PC-9 (cell line): ENCODE measurements at regions not wholly inside any gene's neighbourhood (a gene's known extent, or its start where the extent isn't known, plus 50 kb on each side); places are given as distances from the start of the nearest gene placed in this dataset.

Source experiments
- BruUV-seq: library from RNA; stranded (reverse); fragments of 400-500 nt; replicated peaks from 2 replicates; lab custom pipeline; 2021; lab: Mats Ljungman, UMichigan
- CTCF ChIA-PET: fragments of 300-600 bp; sonication (Branson Sonifier 250); formaldehyde crosslinking; loops from one replicate; lab custom pipeline; 2022; ENCODE audit warnings: antibody characterized with exemption; lab: Charles Lee
- POLR2A ChIA-PET: fragments of 300-600 bp; sonication (Branson Sonifier 250); formaldehyde crosslinking; loops from one replicate; lab custom pipeline; 2022; ENCODE audit warnings: antibody characterized with exemption; ENCODE audit not compliant: unreplicated experiment; lab: Charles Lee
- DNase-seq, 2 experiments: peaks; one replicate each; pipeline versions ENCODE4 v3.0.0 to v3.0.0-alpha.2; 2015 to 2022; ENCODE audit warnings: mixed read lengths in 1 of 2
- H2AFZ ChIP-seq: fragments of 200-600 bp; sonication (generic); 2 replicates; pipeline ENCODE4 v1.8.1; 2017; ENCODE audit warnings: antibody characterized with exemption
- H3F3A ChIP-seq: fragments of 200-600 bp; sonication (generic); 2 replicates; pipeline ENCODE4 v1.8.1; 2017; ENCODE audit warnings: antibody characterized with exemption, mild to moderate bottlenecking, low read depth; ENCODE audit not compliant: insufficient read depth
- H3K27ac ChIP-seq: fragments of 200-600 bp; sonication (generic); 2 replicates; pipeline ENCODE4 v1.6.1; 2016; ENCODE audit warnings: mixed run types
- H3K27me3 ChIP-seq: fragments of 200-600 bp; sonication (generic); 2 replicates; pipeline ENCODE4 v1.6.1; 2016; ENCODE audit warnings: low read depth, mixed run types; ENCODE audit not compliant: insufficient read depth
- H3K36me3 ChIP-seq: fragments of 200-600 bp; sonication (generic); 2 replicates; pipeline ENCODE4 v1.6.1; 2016; ENCODE audit warnings: low read depth, mixed run types
- H3K4me1 ChIP-seq: fragments of 200-600 bp; sonication (generic); replicated peaks from 2 replicates; pipeline ENCODE4 v1.6.1; 2016; ENCODE audit warnings: mixed run types; ENCODE audit not compliant: insufficient read depth
- H3K4me2 ChIP-seq: fragments of 200-600 bp; sonication (generic); 2 replicates; pipeline ENCODE4 v1.6.1; 2017; ENCODE audit warnings: mixed run types
- H3K4me3 ChIP-seq: fragments of 200-600 bp; sonication (generic); 2 replicates; pipeline ENCODE4 v1.6.1; 2016; ENCODE audit warnings: mixed run types
- H3K79me2 ChIP-seq: fragments of 200-600 bp; sonication (generic); 2 replicates; pipeline ENCODE4 v1.6.1; 2017; ENCODE audit warnings: low read depth, mixed run types
- H3K9me2 ChIP-seq: fragments of 200-600 bp; sonication (generic); 2 replicates; pipeline ENCODE4 v1.8.1; 2017; ENCODE audit warnings: mild to moderate bottlenecking; ENCODE audit not compliant: insufficient read depth
- H3K9me3 ChIP-seq: fragments of 200-600 bp; sonication (generic); 2 replicates; pipeline ENCODE4 v1.8.1; 2016; ENCODE audit warnings: low read depth; ENCODE audit not compliant: insufficient read depth
- H4K20me1 ChIP-seq: fragments of 200-600 bp; sonication (generic); 2 replicates; pipeline ENCODE4 v1.8.1; 2017; ENCODE audit not compliant: insufficient read depth
- CTCF ChIP-seq: fragments of 200-600 bp; sonication (generic); conservative IDR thresholded peaks from 2 replicates; pipeline ENCODE4 v1.6.1; 2017; ENCODE audit warnings: mixed run types, antibody characterized with exemption, mild to moderate bottlenecking, moderate library complexity
- EZH2 ChIP-seq: fragments of 200-600 bp; sonication (generic); IDR thresholded peaks from 2 replicates; pipeline ENCODE4 v1.8.0; 2017; ENCODE audit warnings: antibody characterized with exemption, low read depth
- intact Hi-C: fragments of 100-400 bp; cut with micrococcal nuclease; formaldehyde crosslinking; loops from one replicate; pipeline ENCODE4 v1.10.0; 2022; ENCODE audit not compliant: unreplicated experiment

DNA sequence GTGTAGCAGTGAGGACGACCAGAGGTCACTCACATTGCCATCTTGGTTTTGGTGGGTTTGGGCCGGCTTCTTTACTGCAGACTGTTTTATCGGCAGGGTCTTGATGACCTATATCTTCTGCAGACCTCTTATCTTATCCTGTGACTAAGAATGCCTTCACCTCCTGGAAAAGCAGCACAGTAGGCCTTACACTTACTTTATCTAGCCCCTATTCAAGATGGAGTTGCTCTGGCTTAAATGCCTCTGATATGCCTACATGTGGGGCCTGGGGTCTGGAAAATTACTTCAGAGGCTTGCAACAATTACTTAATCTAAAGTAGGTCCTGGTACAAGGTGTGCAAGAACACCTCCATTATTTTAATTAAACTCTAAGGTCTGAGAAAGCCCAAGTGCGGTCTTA, 86.9 kb upstream of the IL12B start:
- Histone ChIP-seq H3K36me3 (no peaks in the 10 kb centered on the region), H2AFZ (no peak overlapping the region), H3K79me2 (no peaks in the 10 kb centered on the region), H3K9me2 (no peaks in the 10 kb centered on the region), H3K9me3 (no peaks in the 10 kb centered on the region), H4K20me1 (no peaks in the 10 kb centered on the region), H3K27ac (no peak overlapping the region), H3F3A (no peaks in the 10 kb centered on the region), H3K4me3 (no peak overlapping the region), H3K27me3 (no peaks in the 10 kb centered on the region), H3K4me1 (no peaks in the 10 kb centered on the region), H3K4me2 (no peak overlapping the region)
- ChIA-PET POLR2A (no interaction called here), CTCF (no interaction called here)
- DNase-seq, result no peak
- intact Hi-C loops, result no loop called here
- TF ChIP-seq CTCF (no peak), EZH2 (no peak)
- BruUV-seq, result no TSS peak

GRCh38 chr5:159419576-159419975, 89.3 kb upstream of the IL12B start:
- Histone ChIP-seq H3K4me3 (no peak overlapping the region), H3K27ac (no peak overlapping the region), H3K27me3 (no peaks in the 10 kb centered on the region), H3K9me2 (no peaks in the 10 kb centered on the region), H3K79me2 (no peaks in the 10 kb centered on the region), H3K9me3 (no peaks in the 10 kb centered on the region), H3F3A (no peaks in the 10 kb centered on the region), H3K36me3 (no peaks in the 10 kb centered on the region), H2AFZ (no peak overlapping the region), H3K4me1 (no peaks in the 10 kb centered on the region), H4K20me1 (no peaks in the 10 kb centered on the region), H3K4me2 (no peak overlapping the region)
- intact Hi-C loops, result no loop called here
- ChIA-PET POLR2A (no interaction called here), CTCF (interaction anchor here (0.9 kb wide), 1 partner anchor 11 kb away, joined by 3 read pairs; no protein-coding TSS in a partner anchor)
- TF ChIP-seq CTCF, result no peak
- TF ChIP-seq EZH2, result no peak
- no peak for DNase-seq
- BruUV-seq, result no TSS peak

DNA sequence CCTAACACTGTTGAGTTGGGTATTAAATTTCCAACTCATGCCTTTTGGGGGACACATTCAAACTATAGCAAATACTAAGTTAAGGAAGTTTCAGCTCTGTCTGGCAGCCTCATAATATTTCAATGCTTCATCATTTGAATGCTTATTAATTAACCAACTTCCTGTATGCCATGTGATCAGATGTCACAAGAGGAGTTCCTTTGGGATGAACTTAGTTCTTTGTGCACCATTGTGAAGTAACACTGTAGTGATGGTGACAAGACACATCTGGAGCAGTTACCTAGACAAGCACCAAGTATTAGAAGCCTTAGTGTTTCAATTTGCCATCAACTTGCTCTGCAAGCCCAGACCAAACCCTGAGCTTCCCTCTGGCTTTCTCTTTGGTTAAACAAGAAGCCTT, 90.7 kb upstream of the IL12B start:
- H4K20me1 ChIP-seq, result no peaks in the 10 kb centered on the region
- no peaks in the 10 kb centered on the region for H3F3A ChIP-seq
- H3K9me2 ChIP-seq, result no peaks in the 10 kb centered on the region
- H3K4me1 ChIP-seq, result no peaks in the 10 kb centered on the region
- DNase-seq, result no peak
- H3K4me3 ChIP-seq, result no peak overlapping the region
- CTCF ChIA-PET, result no interaction called here
- POLR2A ChIA-PET, result no interaction called here
- no peaks in the 10 kb centered on the region for H3K79me2 ChIP-seq
- TF ChIP-seq CTCF (no peak), EZH2 (no peak)
- no peaks in the 10 kb centered on the region for H3K36me3 ChIP-seq
- no peak overlapping the region for H3K27ac ChIP-seq
- intact Hi-C loops, result no loop called here
- H3K4me2 ChIP-seq, result no peak overlapping the region
- BruUV-seq, result no TSS peak
- no peaks in the 10 kb centered on the region for H3K9me3 ChIP-seq
- no peak overlapping the region for H2AFZ ChIP-seq
- no peaks in the 10 kb centered on the region for H3K27me3 ChIP-seq
